ENCODE measurements at regions not wholly inside any gene's neighbourhood (a gene's known extent, or its start where the extent isn't known, plus 50 kb on each side); places are given as distances from the start of the nearest gene placed in this dataset.

DNA sequence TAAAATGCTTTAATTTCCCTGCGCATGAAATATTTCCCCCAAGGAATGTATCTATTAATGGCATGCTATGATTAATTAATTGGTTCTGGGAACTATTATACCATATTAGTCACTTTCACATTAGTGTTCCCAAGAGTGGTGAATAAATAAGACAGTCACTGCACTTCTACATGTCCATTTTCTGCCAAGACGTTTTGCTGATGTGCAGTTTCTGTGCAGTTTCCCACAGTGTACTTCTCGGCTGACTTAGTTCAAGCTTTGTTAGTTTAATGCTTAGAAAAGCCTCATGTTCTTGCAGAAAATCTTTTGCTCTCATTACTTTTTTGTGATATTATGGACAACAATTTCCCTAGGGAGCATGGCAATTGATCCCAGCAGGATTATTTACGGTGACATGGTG, 1014.5 kb downstream of the BRINP3 start:
- DNase-seq = no peak

DNA sequence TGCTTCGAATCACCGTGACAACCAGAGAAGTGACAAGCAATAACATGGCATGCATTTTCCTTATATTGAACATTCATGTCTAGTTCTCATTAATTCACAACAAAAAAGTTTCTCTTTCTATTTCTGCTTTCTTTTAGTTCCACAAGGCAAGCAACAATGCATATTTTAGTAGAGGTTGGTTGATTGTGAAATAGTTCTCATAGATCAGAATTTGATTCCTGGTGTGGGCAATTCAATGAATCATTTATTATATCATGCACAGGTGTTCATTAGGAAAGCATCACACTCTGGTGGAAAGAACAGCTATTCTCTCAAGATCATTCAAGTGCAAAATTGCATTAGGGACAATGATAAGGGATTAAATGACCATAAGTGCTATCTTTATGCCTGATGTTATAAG, 980.9 kb downstream of the BRINP3 start:
- no peak for DNase-seq

DNA sequence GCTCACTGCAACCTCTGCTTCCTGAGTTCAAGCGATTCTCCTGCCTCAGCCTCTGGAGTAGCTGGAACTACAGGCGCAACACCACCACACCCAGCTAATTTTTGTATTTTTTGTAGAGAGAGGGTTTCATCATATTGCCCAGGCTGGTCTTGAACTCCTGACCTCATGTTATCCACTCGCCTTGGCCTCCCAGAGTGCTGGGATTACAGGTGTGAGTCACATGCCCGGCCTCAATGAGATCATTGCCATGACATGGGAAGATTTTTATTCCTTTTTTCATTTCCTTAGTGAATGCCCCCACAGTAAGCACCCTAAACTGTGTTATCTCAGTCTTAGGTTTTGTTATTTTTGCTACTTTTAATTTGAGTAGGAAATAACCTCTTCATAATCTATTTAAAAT, 977.9 kb downstream of the BRINP3 start:
- DNase-seq = no peak

DNA sequence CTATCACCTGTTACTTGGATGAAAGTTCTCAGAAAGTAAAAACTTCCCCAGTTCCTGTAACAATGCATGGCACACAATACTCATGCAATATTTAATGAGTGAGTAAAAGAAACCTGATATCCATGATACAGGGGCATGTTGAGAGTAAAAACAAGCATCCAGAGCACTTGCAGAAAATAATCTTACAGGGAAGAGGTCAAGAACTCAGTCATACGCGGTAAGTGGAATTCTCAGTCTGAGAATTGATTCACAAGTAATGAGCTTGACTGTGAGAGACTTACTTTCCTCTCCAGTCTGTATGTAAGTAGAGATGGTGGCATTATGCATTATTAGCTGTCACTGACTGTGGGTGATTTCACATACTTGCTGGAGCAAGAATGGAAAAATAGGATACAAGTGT, 976.9 kb downstream of the BRINP3 start:
- no peak for DNase-seq

DNA sequence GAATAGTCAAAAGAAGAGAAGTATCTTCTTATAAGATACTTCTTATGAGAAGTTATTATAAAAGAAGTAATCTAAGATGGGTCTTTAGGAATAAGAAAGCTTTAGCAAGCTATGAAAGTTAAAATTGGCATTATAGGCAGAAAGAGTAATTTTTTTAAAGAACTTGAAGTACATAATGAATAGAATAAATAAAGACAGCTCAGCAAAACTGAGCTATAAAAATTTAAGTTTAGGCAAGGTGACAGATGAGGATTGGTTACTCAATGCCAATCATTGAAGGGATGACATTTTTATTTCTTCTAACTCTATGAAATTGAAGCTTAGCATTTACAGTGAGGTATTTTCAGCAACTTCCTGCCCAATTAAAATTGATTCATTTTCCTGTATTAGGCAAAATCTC, 966.8 kb downstream of the BRINP3 start:
- DNase-seq = no peak

DNA sequence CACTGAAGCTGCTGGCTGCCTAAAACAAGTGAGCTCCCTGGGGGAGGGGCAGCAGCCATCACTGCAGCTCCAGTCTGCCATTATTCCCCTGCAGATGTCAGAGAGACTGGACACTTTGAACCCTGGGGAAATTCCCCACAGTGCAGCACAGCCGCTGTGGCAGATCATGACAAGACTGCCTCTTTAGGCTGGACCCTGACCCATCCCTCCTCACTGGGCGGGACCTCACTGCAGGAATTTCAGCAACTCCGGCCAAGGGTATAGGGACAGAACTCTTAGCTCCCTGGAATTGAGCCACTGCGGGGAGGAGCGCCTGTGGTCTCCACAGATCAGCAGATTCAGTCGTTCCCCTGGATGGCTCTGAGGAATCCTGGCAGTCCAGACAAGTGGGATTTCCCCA, 964.6 kb downstream of the BRINP3 start:
- peak; percentile 58 for DNase-seq

DNA sequence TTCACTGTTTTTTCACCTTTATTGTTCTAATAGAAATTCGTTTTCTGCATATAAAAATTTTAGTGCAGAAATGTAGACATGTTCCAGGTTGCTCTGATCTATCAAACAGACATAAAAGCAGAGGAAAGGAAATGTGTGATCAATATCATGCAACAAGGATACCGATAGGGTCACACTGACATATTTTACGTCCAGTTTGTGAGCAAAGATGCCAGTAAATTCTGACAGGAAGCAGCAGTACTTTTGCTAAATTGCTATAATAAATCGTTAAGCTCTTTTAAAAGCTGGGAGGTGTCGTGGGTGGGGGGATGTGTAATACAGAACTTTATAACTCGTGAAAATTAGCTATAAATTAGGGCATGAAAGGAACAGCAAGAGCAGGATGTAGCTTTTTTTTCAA, 955.2 kb downstream of the BRINP3 start:
- no peak for DNase-seq

DNA sequence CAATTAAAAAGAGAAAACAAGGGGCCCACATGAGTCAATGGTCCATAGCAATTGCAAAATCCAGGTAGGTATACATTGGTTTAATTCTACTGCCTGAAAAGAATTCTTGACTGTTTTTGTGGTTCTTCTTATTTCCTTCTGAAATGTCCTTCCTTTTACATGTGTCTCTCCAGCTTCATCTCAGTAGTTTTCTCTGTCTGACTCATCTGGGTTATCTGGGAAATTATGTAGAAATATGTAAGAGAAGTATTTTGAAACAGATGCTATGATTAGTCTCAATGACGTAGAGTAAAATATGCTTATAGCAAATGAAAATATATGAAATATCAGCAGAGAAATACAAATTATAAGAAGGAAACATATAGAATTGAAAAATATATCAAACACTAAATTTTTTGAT, 953.2 kb downstream of the BRINP3 start:
- no peak for DNase-seq

DNA sequence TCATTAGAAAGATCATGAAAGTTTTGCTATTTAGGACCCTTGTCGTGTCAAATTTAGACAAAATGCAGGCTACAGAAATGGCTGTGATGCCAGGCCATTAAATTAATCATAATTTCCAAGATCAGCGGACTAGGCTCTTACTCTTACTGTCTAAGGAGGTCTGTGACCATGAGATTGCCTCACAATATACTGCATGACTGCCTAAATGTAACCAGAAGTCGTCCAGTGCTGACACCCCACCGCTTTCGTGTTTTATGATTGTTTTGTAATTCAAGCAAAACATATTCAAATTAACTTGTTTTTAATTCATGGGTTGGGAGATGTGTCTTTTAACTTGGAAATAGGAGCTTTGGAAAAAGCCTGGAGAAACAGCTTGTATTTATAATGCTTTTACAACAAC, 947.5 kb downstream of the BRINP3 start:
- no peak for DNase-seq

DNA sequence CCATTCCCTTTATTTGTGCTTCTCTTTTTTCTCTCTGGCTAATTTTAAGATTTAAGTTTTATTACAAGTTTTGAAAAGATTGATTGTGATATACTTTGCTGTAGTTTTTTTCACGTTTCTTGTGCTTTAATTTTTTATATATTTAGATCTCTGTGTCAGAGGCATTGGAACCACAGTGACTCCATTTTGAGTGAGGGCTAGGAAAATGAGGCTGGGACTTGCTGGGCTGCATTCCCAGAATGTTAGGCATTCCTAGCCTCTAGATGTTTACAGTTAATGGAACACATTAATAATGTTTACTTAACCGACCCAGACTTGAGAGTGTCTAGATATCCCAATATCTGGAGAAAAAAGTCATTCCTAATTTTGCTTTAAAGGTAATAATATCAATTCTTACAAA, 939.4 kb downstream of the BRINP3 start:
- no peak for DNase-seq

DNA sequence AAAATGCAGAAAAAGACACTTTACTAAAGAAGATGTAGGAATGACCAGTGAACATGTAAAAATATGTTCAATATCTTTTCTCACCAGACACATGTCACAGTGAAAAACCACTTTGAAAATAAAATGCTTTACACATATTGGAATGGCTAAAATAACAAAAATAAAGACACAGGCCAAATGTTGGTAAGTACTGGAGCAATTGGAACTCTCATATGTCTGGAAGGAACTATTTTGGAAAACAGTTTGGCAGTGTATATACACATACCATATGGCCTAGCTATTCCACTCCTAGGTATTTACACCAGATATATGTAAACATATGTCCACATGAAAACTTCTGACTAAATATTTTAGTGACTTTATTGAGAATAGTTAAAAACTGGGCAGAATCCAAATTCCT, 927.2 kb downstream of the BRINP3 start:
- no peak for DNase-seq

DNA sequence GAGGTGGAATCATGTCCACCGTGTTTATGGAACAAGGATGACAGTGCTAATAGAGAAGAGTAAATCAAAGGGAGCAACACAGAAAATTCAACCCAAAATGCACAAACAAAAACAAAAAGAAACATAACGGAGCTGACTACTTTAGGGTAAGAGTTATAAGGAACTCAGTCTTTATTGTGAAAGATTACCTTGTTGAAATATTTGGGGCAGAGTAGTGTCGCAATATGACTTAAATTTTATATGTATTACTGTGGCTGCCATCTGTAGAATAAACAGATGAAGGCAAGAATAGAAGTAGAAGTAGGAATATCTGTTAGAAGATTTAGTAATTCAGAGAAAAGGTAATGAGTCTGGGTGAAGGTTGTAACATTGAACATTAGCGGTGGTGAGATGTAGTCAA, 913.9 kb downstream of the BRINP3 start:
- DNase-seq = no peak

DNA sequence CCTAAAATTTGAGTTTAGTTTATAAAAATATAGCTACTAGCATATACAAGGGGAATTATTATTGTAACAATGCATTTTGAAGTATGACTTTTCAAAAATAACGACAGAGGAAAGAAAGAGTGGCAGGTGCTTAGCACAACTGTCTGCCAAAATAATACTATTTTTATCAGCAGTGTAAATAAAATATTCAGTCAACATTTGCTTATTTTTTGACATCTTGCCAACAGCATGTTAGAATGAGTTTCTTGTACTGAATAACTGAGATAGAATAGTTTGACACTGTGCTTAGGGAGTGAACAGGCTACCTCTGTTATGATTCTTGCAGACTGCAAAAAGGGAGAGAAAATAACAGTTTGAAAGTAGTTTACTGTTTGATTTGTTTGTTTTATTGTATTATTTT, 909.8 kb downstream of the BRINP3 start:
- no peak for DNase-seq

DNA sequence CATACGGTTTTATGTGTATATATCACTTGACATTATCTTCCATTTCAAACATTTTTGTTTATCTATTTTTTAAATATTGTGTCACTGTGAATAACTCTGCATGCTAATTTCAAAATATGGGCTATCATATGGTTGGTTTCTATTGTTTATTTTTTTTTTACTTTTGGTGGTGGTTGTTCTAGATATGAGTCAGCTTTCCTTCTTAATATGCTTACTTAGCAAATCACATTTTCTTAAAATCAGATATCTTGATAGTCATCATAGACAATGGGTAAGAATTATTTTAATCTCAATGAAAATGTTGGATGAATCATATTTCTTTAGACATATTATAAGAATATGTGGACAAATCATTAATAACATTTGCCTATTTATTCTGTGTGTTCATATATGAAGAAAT, 881.5 kb downstream of the BRINP3 start:
- DNase-seq = no peak

DNA sequence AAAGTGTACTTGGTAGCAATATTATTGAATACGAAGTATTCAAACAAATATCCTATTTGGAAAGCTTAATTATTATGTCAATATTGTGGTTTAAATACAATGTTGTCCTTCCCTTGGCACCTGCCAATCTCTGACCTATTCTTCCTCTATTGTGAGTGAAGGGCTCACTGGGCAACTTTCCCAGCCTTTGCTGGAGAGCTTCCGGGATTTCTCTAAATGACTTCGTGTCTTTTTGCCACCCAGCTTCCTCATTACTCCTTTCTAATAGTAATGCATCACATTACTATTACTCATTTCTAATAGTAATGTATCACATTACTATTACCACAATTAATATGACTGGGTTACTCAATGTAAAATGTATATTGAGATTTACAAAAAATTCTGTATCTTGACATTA, 880.6 kb downstream of the BRINP3 start:
- DNase-seq = no peak

DNA sequence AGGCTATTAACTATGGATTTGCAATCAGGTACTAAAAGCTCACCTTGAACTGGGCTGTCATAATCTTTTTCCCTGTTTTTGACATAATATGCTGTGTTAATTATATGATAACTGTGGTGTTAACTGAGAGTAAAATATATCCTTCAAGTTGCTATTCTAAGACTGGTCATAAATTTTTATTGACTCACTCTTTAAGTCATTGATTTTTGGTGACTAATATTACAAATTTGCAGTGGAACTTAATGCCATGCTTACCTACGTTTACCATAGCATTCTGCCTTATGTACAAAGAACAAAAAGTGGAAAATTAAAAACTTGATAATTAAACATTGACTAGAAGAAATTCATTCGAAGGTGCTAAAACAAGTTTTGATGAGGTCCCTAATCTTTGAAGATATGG, 872.4 kb downstream of the BRINP3 start:
- DNase-seq = no peak

DNA sequence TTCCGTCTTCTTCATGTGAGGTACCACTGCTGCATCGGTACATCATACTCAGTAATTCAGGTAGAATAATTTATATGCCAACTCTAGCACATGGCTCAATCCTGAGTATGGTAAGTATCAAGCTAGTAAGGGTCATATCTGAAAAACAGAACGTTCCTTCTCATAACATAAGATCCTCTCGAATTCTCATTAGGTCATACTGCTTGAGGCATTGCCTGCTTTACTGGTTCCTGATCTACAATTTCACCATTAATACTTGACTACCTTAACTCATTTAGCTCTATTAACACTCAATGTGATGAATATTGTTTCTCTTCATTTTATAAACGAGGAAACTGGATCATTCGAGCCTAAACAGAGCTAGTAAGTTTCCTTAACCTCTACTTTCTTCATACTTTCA, 871.6 kb downstream of the BRINP3 start:
- DNase-seq = no peak

DNA sequence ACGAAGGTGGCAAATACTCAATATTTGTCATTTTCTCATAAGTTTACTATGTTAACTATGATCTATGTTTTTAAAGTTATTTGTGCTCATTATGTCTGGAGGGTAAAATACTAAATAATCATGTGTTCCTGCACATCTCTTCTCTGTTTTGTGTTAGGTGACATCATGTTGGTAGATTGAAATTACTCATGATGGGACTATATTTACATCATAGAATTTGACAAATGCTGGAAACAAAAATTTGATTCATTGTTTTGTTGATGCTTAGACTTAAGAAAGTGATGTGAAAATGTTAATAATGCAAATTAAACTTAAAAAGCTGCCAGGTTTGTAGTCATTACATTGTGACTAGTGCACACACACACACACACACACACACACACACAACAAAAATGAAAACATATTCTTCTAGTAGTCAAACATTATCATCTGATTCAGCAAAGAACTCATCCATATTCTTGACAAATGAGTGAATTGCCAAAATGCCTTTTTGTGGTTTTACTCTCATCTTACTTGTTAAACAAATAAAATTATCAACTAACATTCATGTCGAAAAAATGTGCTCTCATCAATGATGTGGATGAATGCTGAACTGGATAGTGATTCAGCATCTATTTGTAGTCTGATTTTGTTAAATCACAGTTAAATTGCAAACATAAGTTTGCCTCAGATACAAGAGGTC, 870.7 kb downstream of the BRINP3 start:
- no peak for DNase-seq

DNA sequence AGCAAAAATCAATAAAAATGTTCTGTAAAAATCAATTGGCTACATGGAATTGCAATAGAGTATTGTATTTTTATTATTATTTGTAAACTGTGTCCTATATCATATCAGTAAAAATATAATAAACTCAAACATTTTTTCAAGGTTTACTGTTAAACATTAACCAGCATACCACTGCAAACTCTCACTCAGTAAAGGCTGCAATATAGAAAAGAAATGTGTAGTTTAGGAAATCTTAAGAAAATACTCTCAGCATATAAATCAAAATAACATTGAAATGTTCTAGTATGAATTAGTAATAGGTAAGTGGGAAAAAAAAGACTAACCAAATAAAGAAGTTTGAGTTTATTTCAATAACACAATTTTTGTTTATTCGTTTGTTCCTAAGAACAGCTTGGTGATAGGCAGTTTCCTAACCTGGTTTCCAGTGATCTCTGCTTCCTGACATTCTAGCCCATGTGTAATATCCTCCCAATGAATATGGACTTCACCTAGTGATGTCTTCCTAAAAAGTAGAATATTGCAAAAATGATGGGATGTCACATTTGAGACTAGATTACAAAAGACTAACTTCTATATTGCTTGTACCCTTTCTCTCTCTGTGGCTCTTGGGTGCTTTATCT, 870.1 kb downstream of the BRINP3 start:
- no peak for DNase-seq

DNA sequence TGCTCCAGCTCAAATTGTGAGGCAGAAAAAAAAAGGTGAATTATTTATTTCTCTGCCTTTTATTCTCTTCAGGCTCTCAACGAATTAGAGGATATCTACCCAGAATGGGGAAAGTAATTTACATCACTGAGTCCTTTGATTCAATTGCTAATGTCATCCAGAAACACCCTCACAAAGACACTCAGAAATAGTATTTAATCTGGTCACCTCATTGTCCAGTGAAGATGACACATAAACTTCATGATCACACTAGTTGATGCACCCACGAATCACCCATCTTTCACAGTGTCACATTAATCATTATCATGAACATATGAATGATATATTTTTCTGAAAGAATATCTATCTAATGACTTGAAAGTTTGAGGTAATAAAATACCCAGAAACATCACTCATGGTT, 868.5 kb downstream of the BRINP3 start:
- no peak for DNase-seq

DNA sequence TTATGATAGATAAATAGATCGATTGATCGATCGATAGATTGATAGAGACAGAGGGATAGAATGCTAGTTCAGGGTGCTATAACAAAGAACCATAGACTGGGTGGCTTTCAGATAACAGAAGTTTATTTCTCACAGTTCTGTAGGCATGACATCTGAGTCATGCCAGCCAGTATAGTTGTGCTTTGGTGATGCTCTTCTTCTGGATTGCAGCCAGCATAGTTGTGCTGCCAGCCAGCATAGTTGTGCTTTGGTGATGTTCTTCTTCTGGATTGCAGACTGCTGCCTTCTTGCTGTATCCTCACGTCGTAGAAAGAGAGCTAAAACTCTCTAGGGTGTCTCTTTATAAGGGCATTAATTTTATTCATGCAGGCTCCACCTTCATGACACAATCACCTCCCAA, 860.8 kb downstream of the BRINP3 start:
- no peak for DNase-seq

DNA sequence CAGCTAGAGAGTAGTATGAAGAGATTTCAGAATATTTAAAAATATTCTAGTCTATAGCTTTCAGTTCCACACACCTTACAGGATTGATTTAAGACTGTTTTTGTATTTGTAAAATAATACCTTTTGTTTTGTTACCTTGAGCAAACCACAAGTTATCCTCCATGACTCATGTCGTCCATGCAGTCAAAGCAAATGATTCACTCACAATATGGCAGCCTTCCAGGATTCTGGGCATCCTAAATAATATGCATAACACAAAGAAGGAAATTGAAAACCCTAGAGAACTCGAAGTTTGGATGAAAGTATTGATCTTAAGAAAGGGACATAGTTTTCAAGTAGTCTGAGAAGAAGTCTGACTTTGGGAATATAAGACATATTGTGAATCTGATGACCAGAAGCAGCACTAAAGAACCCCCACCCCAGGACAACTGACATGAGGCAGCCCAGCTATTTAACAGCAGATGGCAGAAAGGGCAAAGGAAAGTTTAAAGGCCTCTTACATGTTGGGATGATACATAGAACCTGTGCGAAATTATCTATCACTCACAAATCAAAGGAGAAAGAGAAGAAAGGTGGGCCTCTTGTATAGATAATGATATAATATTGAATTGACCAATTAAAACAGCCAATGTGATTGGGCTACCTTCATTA, 857.9 kb downstream of the BRINP3 start:
- DNase-seq = no peak

DNA sequence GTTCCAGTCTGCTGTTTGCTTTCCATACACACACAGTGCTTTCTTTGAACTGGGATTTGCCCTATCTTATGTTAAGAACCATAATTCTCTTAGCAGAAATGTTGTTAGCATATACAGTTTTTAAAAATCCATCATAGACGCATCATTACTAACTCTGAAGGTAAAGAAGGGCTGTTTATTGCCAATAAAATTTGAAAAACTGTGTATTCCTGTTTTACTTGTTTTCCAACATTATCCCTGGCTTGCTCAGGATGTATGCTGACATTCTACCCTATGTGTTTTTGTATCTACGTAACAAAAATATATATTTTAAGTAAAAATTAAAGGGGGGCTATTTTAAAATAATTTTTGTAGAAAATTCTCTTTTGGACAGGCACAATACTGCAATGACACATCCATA, 857.2 kb downstream of the BRINP3 start:
- DNase-seq = no peak

DNA sequence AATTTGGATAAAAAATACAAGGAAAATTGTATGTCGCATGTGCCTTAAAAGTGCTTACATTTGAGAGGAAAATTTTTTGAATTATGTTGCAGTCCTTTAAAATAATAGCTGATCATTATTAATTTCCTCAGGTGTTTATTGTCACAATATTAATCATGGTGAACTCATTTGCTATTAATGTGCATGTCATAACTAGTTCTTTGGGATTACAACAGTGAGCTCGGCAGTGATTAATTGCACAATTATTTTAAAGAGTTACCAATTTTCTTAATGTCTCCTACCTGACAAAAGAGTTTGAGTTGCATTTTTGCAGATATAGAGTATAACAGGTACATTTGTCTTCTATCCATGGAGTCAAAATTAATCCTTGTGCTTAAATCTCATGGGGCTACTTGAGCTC, 854.3 kb downstream of the BRINP3 start:
- no peak for DNase-seq

DNA sequence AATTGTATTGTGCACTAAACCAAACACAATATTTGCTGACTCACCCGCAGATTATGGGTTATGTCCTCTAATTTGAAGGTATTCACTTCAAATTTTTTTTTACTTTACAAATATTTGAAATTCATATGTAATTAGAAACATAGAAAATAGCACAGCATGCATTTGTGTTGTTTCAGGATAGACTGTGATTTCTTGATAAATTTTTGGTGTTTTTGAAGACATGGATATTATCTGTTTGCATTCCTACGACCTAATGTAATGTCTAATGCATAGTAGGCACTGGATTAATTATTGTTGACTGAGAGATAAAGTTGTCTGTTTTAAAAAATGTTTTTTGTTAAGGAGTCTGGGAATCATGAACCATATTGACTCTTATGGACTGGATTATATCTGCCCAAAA, 850.2 kb downstream of the BRINP3 start:
- no peak for DNase-seq
